HCT116 (cell line): ENCODE measurements at regions not wholly inside any gene's neighbourhood (a gene's known extent, or its start where the extent isn't known, plus 50 kb on each side); places are given as distances from the start of the nearest gene placed in this dataset.

Source experiments
- ATAC-seq: fragments of 200-7000 bp; cut with Tn5 transposase; 2 replicates; pipeline ENCODE4 v1.9.1; 2020; ENCODE audit warnings: mild to moderate bottlenecking, moderate library complexity
- BruUV-seq: library from RNA; stranded (reverse); fragments of 400-500 nt; replicated peaks from 2 replicates; lab custom pipeline; 2021; lab: Mats Ljungman, UMichigan
- CTCF ChIA-PET: fragments of 300-600 bp; sonication (Branson Sonifier 250); formaldehyde crosslinking; loops from one replicate; lab custom pipeline; 2021; ENCODE audit warnings: antibody characterized with exemption; lab: Charles Lee
- POLR2A ChIA-PET: fragments of 300-600, 350-600 bp; sonication (Branson Sonifier 250); formaldehyde crosslinking; loops from one replicate; lab custom pipeline; 2021; ENCODE audit warnings: antibody characterized with exemption; lab: Charles Lee
- RAD21 ChIA-PET, 2 experiments: fragments of 300-600 bp; sonication (Branson Sonifier 250); formaldehyde crosslinking; loops; one replicate each; lab custom pipeline; 2023; ENCODE audit warnings: low total read pairs in 2 of 2; ENCODE audit not compliant: uncharacterized antibody in 2 of 2, unreplicated experiment in 2 of 2, low non-redundant PET in 1 of 2; lab: Charles Lee
- DNase-seq: peaks from one replicate; pipeline ENCODE4 v3.0.0-alpha.2; 2010; ENCODE audit warnings: low read depth, low spot score
- H2AFZ ChIP-seq: fragments of 200-600 bp; shearing (Covaris generic), sonication (generic); 2 replicates; pipeline ENCODE4 v1.6.1; 2017; ENCODE audit warnings: low read depth, mixed run types, mixed read lengths, antibody characterized with exemption, low read length; ENCODE audit not compliant: poor library complexity, severe bottlenecking
- H3K27ac ChIP-seq: 2 replicates; pipeline ENCODE4 v1.5.1; 2012; ENCODE audit warnings: low read depth, low read length
- H3K27me3 ChIP-seq: fragments of 200-600 bp; sonication (generic); 2 replicates; pipeline ENCODE4 v1.6.1; 2016; ENCODE audit warnings: mixed run types, low read length, mixed read lengths; ENCODE audit not compliant: insufficient read depth
- H3K36me3 ChIP-seq, 2 experiments: fragments of 200-500 bp in 1 of 2; fragments of 200-600 bp in 1 of 2; sonication (Bioruptor generic) in 1 of 2; sonication (generic) in 1 of 2; 2 replicates each; pipeline versions ENCODE4 v1.5.1 to v1.6.1; 2014 to 2016; ENCODE audit warnings: low read length in 2 of 2, inconsistent platforms in 1 of 2, mixed read lengths in 1 of 2, mixed run types in 1 of 2; ENCODE audit not compliant: insufficient read depth in 2 of 2, control insufficient read depth in 1 of 2
- H3K4me1 ChIP-seq, 2 experiments: fragments of 200-600 bp in 1 of 2; sonication (generic) in 1 of 2; 2 replicates each; pipeline versions ENCODE4 v1.5.1 to v1.6.1; 2012 to 2017; ENCODE audit warnings: low read length in 2 of 2, inconsistent platforms in 1 of 2, mild to moderate bottlenecking in 1 of 2, mixed read lengths in 1 of 2, mixed run types in 1 of 2, moderate library complexity in 1 of 2; ENCODE audit not compliant: insufficient read depth in 2 of 2, control insufficient read depth in 1 of 2
- H3K4me2 ChIP-seq: fragments of 200-600 bp; sonication (generic); 2 replicates; pipeline ENCODE4 v1.6.1; 2017; ENCODE audit warnings: mixed run types, low read length, mixed read lengths
- H3K4me3 ChIP-seq, 2 experiments: fragments of 200-600 bp in 1 of 2; sonication (generic) in 1 of 2; replicated peaks in 1 of 2; 2 replicates each; pipeline ENCODE4 v1.5.1; 2011 to 2016; ENCODE audit warnings: low read length in 2 of 2, control low read depth in 1 of 2, low read depth in 1 of 2, mild to moderate bottlenecking in 1 of 2, mixed read lengths in 1 of 2, mixed run types in 1 of 2
- H3K79me2 ChIP-seq: fragments of 200-600 bp; sonication (generic); 2 replicates; pipeline ENCODE4 v1.6.1; 2017; ENCODE audit warnings: mild to moderate bottlenecking, mixed run types, low read length, moderate library complexity, mixed read lengths; ENCODE audit not compliant: insufficient read depth
- H3K9ac ChIP-seq: fragments of 200-600 bp; sonication (generic); 2 replicates; pipeline ENCODE4 v1.6.1; 2016; ENCODE audit warnings: low read length, mixed read lengths
- H3K9me2 ChIP-seq: fragments of 200-600 bp; sonication (generic), shearing (Covaris generic); 2 replicates; pipeline ENCODE4 v1.6.1; 2017; ENCODE audit warnings: mixed run types, mild to moderate bottlenecking, moderate library complexity; ENCODE audit not compliant: insufficient read depth
- H3K9me3 ChIP-seq, 2 experiments: fragments of 200-500 bp in 1 of 2; fragments of 200-600 bp in 1 of 2; sonication (Bioruptor generic) in 1 of 2; sonication (generic) in 1 of 2; 2 replicates each; pipeline ENCODE4 v1.6.1; 2014 to 2017; ENCODE audit warnings: low read length in 2 of 2, mixed read lengths in 2 of 2, inconsistent platforms in 1 of 2, low read depth in 1 of 2, mild to moderate bottlenecking in 1 of 2, mixed run types in 1 of 2, moderate library complexity in 1 of 2; ENCODE audit not compliant: control insufficient read depth in 1 of 2, insufficient read depth in 1 of 2
- H4K20me1 ChIP-seq: fragments of 200-600 bp; sonication (generic), shearing (Covaris generic); 2 replicates; pipeline ENCODE4 v1.6.1; 2017; ENCODE audit warnings: mixed run types, mild to moderate bottlenecking, moderate library complexity; ENCODE audit not compliant: insufficient read depth
- CBX3 ChIP-seq: IDR thresholded peaks from 2 replicates; pipeline ENCODE4 v1.6.1; 2012; ENCODE audit warnings: low read depth
- CEBPB ChIP-seq: IDR thresholded peaks from 2 replicates; pipeline ENCODE4 v1.6.1; 2012; ENCODE audit warnings: low read depth
- CTCF ChIP-seq, 3 experiments: fragments of 200-600 bp in 1 of 3; sonication (generic) in 1 of 3; IDR thresholded peaks in 2 of 3; conservative IDR thresholded peaks in 1 of 3; 2 replicates each; pipeline ENCODE4 v1.5.1; 2012 to 2017; ENCODE audit warnings: low read depth in 2 of 3, low read length in 2 of 3, antibody characterized with exemption in 1 of 3, borderline replicate concordance in 1 of 3, control low read depth in 1 of 3, mild to moderate bottlenecking in 1 of 3, mixed read lengths in 1 of 3, mixed run types in 1 of 3, moderate library complexity in 1 of 3; ENCODE audit not compliant: insufficient read depth in 1 of 3
- EGR1 ChIP-seq: IDR thresholded peaks from 2 replicates; pipeline ENCODE4 v1.6.1; 2012; ENCODE audit warnings: low read depth
- EZH2 ChIP-seq: fragments of 200-600 bp; sonication (generic); IDR thresholded peaks from 2 replicates; pipeline ENCODE4 v1.6.1; 2017; ENCODE audit warnings: antibody characterized with exemption, mixed run types
- EZH2phosphoT487 ChIP-seq: fragments of 200-600 bp; IDR thresholded peaks from 2 replicates; pipeline ENCODE4 v1.6.1; 2018; ENCODE audit warnings: antibody characterized with exemption, borderline replicate concordance
- FOSL1 ChIP-seq: IDR thresholded peaks from 2 replicates; pipeline ENCODE4 v1.6.1; 2012; ENCODE audit warnings: low read depth
- JUND ChIP-seq: IDR thresholded peaks from 2 replicates; pipeline ENCODE4 v1.6.1; 2012
- POLR2A ChIP-seq: IDR thresholded peaks from 2 replicates; pipeline ENCODE4 v1.7.0; 2011; ENCODE audit warnings: borderline replicate concordance; ENCODE audit not compliant: insufficient read depth, insufficient read length; ENCODE audit errors: extremely low read depth
- RAD21 ChIP-seq: IDR thresholded peaks from 2 replicates; pipeline ENCODE4 v1.6.1; 2012; ENCODE audit warnings: low read depth, mild to moderate bottlenecking
- SIN3A ChIP-seq: IDR thresholded peaks from 2 replicates; pipeline ENCODE4 v1.6.1; 2012; ENCODE audit warnings: low read depth
- SP1 ChIP-seq: IDR thresholded peaks from 2 replicates; pipeline ENCODE4 v1.6.1; 2012; ENCODE audit warnings: low read depth
- SRF ChIP-seq: IDR thresholded peaks from 2 replicates; pipeline ENCODE4 v1.6.1; 2012; ENCODE audit warnings: low read depth
- TCF7L2 ChIP-seq: IDR thresholded peaks from 2 replicates; pipeline ENCODE4 v1.7.0; 2011; ENCODE audit warnings: borderline replicate concordance, inconsistent platforms; ENCODE audit not compliant: insufficient read depth, insufficient read length; ENCODE audit errors: extremely low read depth
- YY1 ChIP-seq: IDR thresholded peaks from 2 replicates; pipeline ENCODE4 v1.6.1; 2011; ENCODE audit warnings: low read length, low read depth, moderate library complexity, mild to moderate bottlenecking; ENCODE audit not compliant: insufficient replicate concordance; ENCODE audit errors: extremely low read depth
- ZFX ChIP-seq: fragments of 450-650 bp; IDR thresholded peaks from 2 replicates; pipeline ENCODE4 v1.6.1; 2017
- ZNF274 ChIP-seq: fragments of 200-500 bp; sonication (Bioruptor generic); IDR thresholded peaks from 2 replicates; pipeline ENCODE4 v1.6.1; 2014; ENCODE audit warnings: mild to moderate bottlenecking, low read depth, low read length, inconsistent platforms
- intact Hi-C: fragments of 100-400 bp; cut with micrococcal nuclease; formaldehyde crosslinking; loops from 2 replicates; pipeline ENCODE4 v1.10.0; 2022
- TF ChIP-seq, protein P1 (sequence below): IDR thresholded peaks from 2 replicates; pipeline ENCODE4 v1.6.1; 2012
- TF ChIP-seq, protein P2 (sequence below): IDR thresholded peaks from 2 replicates; pipeline ENCODE4 v1.6.1; 2011; ENCODE audit warnings: mild to moderate bottlenecking, low read length, moderate library complexity; ENCODE audit not compliant: insufficient replicate concordance; ENCODE audit errors: extremely low read depth

- Histone ChIP-seq H3K9ac (no peak overlapping the region), H4K20me1 (no peaks in the 10 kb centered on the region), H3K36me3 (no peaks in the 10 kb centered on the region), H3K4me3 (no peak overlapping the region), H3K27me3 (no peaks in the 10 kb centered on the region), H2AFZ (no peak overlapping the region), H3K4me2 (no peak overlapping the region), H3K9me3 (no peaks in the 10 kb centered on the region), H3K79me2 (no peaks in the 10 kb centered on the region), H3K27ac (no peak overlapping the region), H3K9me2 (no peaks in the 10 kb centered on the region), H3K4me1 (no peaks in the 10 kb centered on the region)
- DNase-seq (no peak), ATAC-seq (no peak)
- intact Hi-C loops = no loop called here
- RAD21 ChIA-PET = no interaction called here
- POLR2A ChIA-PET = no interaction called here
- CTCF ChIA-PET = no interaction called here
- no peak for TF ChIP-seq FOSL1
- no peak for TF ChIP-seq SIN3A
- TF ChIP-seq TCF7L2 = no peak
- no peak for TF ChIP-seq YY1
- no peak for TF ChIP-seq EZH2
- TF ChIP-seq, protein P1, sequence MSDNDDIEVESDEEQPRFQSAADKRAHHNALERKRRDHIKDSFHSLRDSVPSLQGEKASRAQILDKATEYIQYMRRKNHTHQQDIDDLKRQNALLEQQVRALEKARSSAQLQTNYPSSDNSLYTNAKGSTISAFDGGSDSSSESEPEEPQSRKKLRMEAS = no peak
- TF ChIP-seq EGR1 = no peak
- no peak for TF ChIP-seq CTCF (IDR thresholded peaks at IDR 0.05 in 2 of 3, conservative IDR thresholded peaks at IDR 0.05 in 1 of 3; ENCODE audit: borderline replicate concordance in 1 of 3, insufficient read depth in 1 of 3, low read depth in 2 of 3, low read length in 2 of 3)
- no peak for TF ChIP-seq CEBPB
- TF ChIP-seq EZH2phosphoT487 = no peak
- no peak for TF ChIP-seq CBX3
- no peak for TF ChIP-seq JUND
- no peak for TF ChIP-seq ZNF274
- no peak for TF ChIP-seq SRF
- TF ChIP-seq, protein P2, sequence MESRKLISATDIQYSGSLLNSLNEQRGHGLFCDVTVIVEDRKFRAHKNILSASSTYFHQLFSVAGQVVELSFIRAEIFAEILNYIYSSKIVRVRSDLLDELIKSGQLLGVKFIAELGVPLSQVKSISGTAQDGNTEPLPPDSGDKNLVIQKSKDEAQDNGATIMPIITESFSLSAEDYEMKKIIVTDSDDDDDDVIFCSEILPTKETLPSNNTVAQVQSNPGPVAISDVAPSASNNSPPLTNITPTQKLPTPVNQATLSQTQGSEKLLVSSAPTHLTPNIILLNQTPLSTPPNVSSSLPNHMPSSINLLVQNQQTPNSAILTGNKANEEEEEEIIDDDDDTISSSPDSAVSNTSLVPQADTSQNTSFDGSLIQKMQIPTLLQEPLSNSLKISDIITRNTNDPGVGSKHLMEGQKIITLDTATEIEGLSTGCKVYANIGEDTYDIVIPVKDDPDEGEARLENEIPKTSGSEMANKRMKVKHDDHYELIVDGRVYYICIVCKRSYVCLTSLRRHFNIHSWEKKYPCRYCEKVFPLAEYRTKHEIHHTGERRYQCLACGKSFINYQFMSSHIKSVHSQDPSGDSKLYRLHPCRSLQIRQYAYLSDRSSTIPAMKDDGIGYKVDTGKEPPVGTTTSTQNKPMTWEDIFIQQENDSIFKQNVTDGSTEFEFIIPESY = no peak
- TF ChIP-seq ZFX = no peak
- no peak for TF ChIP-seq RAD21
- no peak for TF ChIP-seq POLR2A
- TF ChIP-seq SP1 = no peak
- no TSS peak for BruUV-seq
Observed at GRCh38 chr7:41069635-41070034, 633.3 kb downstream of the INHBA start.
